22Rv1 (cell line): ENCODE measurements at regions not wholly inside any gene's neighbourhood (a gene's known extent, or its start where the extent isn't known, plus 50 kb on each side); places are given as distances from the start of the nearest gene placed in this dataset.

Experiments
- ZFX ChIP-seq: fragments of 450-650 bp; IDR thresholded peaks from 2 replicates; pipeline ENCODE4 v1.6.1; 2017; ENCODE audit warnings: antibody characterized with exemption, borderline replicate concordance
- TF ChIP-seq, protein P1 (sequence below): fragments of 450-650 bp; IDR thresholded peaks from 2 replicates; pipeline ENCODE4 v1.5.1; 2017; ENCODE audit warnings: mild to moderate bottlenecking

DNA sequence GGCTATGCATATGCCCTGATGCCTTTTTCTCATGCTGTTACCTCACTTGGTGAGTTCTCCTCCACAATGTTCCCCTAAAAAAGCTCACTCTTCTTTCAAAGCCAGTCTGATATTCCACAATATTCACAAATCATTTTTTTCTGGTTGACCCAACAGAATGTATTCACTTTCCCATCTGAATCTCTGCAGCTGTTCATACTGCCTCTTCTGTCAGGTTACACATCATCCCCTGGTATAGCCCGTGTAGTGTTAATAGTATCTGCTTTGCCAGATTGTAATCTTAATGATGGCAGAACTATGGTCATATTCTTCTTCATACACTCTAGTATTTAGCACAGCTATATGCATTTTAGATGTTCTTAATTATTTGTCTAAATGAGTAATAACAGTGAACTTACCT lies 544.3 kb downstream of the EFNB2 start:
- TF ChIP-seq, protein P1, sequence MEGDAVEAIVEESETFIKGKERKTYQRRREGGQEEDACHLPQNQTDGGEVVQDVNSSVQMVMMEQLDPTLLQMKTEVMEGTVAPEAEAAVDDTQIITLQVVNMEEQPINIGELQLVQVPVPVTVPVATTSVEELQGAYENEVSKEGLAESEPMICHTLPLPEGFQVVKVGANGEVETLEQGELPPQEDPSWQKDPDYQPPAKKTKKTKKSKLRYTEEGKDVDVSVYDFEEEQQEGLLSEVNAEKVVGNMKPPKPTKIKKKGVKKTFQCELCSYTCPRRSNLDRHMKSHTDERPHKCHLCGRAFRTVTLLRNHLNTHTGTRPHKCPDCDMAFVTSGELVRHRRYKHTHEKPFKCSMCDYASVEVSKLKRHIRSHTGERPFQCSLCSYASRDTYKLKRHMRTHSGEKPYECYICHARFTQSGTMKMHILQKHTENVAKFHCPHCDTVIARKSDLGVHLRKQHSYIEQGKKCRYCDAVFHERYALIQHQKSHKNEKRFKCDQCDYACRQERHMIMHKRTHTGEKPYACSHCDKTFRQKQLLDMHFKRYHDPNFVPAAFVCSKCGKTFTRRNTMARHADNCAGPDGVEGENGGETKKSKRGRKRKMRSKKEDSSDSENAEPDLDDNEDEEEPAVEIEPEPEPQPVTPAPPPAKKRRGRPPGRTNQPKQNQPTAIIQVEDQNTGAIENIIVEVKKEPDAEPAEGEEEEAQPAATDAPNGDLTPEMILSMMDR = no peak
- TF ChIP-seq ZFX = no peak
